Upper lobe of right lung (tissue), 1 donor: ENCODE measurements at regions not wholly inside any gene's neighbourhood (a gene's known extent, or its start where the extent isn't known, plus 50 kb on each side); places are given as distances from the start of the nearest gene placed in this dataset.
"Not testable (repeated sequence)": the region's sequence is repeated elsewhere in the genome, so short reads cannot be mapped to it uniquely, and the experiment has no call there.

Source experiments
- ATAC-seq: fragments of 200-7000 bp; cut with Tn5 transposase; one replicate; pipeline ENCODE4 v1.9.1; 2020; ENCODE audit warnings: mild to moderate bottlenecking, moderate library complexity
- DNase-seq: peaks from one replicate; pipeline ENCODE4 v3.0.0-alpha.2; 2020
- H3K27ac ChIP-seq: fragments of 200-600 bp; one replicate; pipeline ENCODE4 v1.8.0; 2022
- H3K27me3 ChIP-seq: fragments of 200-600 bp; one replicate; pipeline ENCODE4 v1.8.0; 2022; ENCODE audit warnings: mild to moderate bottlenecking
- H3K36me3 ChIP-seq: fragments of 200-600 bp; one replicate; pipeline ENCODE4 v1.8.0; 2022
- H3K4me1 ChIP-seq: fragments of 200-600 bp; one replicate; pipeline ENCODE4 v1.8.0; 2022
- H3K4me3 ChIP-seq: fragments of 200-600 bp; one replicate; pipeline ENCODE4 v1.8.0; 2022; ENCODE audit warnings: mild to moderate bottlenecking
- H3K9me3 ChIP-seq: fragments of 200-600 bp; one replicate; pipeline ENCODE4 v1.8.0; 2022
- intact Hi-C: fragments of 100-400 bp; cut with DNase I; formaldehyde crosslinking; loops from one replicate; pipeline ENCODE4 v1.11.0; 2022
- TF ChIP-seq, protein P1 (sequence below): fragments of 200-600 bp; IDR thresholded peaks from one replicate; pipeline ENCODE4 v1.8.0; 2022; ENCODE audit warnings: antibody characterized with exemption
- donor health status: DM: no; HTN: yes; CAD: no; lungs with severe emphysema.

DNA sequence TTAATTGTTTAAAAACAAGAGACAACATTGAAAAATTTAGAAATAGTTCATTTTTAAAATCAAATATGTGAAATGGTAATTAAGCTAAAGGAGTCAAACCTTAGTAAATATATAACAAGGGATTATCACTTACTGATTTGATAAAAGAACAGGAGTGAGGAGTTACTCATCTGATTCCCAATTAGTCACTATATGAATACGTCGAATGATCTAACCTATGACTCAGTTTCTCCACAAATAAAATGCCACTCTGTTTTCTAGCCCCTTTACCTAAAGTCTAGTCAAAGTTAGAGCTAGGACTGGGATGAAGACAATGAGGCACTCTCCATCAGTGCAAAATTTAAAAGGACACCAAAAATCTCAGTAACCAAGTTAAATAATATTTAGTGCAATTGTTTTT is 70.4 kb upstream of the RASEF start:
- DNase-seq, result no peak
- no peak overlapping the region for H3K4me3 ChIP-seq
- no peaks in the 10 kb centered on the region for H3K9me3 ChIP-seq
- intact Hi-C loops, result no loop called here
- no peaks in the 10 kb centered on the region for H3K4me1 ChIP-seq
- H3K27me3 ChIP-seq, result no peaks in the 10 kb centered on the region
- ATAC-seq, result no peak
- TF ChIP-seq, protein P1, sequence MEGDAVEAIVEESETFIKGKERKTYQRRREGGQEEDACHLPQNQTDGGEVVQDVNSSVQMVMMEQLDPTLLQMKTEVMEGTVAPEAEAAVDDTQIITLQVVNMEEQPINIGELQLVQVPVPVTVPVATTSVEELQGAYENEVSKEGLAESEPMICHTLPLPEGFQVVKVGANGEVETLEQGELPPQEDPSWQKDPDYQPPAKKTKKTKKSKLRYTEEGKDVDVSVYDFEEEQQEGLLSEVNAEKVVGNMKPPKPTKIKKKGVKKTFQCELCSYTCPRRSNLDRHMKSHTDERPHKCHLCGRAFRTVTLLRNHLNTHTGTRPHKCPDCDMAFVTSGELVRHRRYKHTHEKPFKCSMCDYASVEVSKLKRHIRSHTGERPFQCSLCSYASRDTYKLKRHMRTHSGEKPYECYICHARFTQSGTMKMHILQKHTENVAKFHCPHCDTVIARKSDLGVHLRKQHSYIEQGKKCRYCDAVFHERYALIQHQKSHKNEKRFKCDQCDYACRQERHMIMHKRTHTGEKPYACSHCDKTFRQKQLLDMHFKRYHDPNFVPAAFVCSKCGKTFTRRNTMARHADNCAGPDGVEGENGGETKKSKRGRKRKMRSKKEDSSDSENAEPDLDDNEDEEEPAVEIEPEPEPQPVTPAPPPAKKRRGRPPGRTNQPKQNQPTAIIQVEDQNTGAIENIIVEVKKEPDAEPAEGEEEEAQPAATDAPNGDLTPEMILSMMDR, result no peak
- H3K27ac ChIP-seq, result no peak overlapping the region
- H3K36me3 ChIP-seq, result no peaks in the 10 kb centered on the region

DNA sequence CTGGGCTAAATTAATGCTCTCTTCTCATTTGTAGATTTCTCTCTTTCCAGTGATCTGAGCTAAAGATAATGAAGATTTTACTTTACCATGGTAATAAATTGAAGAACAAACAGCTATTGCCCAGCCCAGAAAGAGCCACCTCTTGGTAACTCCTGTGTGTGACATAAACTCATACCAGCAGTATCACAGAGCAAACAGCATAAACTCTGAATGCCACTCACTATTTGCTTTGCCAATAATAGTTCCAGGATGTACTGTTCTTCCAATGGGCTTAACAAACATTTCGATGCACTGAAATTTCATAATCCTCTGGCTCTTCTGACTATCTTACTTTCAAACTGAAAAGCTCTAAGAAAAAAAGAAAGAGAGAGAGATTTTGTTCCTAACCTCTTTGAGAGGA is 69.8 kb upstream of the RASEF start:
- H3K4me1 ChIP-seq, result no peaks in the 10 kb centered on the region

DNA sequence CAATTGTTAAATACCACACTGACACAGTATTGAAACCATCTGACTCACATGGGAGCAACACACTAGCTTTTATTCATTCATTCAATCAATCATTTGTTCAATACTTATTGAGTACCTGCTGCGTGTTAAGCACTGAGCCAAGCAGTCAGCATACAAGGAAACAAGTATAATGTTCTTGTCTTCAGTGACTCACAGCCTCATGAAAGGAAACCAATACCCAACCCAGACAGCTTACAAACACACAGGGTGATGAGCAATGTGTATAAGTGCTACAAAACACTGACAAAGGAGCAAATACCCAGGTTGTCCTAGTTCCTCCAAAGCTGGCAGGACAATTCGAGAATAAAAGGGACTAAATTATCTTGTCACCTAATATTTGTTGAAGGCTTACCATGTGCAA is 67.6 kb upstream of the RASEF start:
- no peak overlapping the region for H3K4me3 ChIP-seq
- H3K27ac ChIP-seq, result no peak overlapping the region
- no peak for DNase-seq
- no peaks in the 10 kb centered on the region for H3K9me3 ChIP-seq
- intact Hi-C loops, result no loop called here
- TF ChIP-seq, protein P1, result no peak
- H3K36me3 ChIP-seq, result no peaks in the 10 kb centered on the region
- H3K4me1 ChIP-seq, result no peaks in the 10 kb centered on the region
- no peaks in the 10 kb centered on the region for H3K27me3 ChIP-seq
- no peak for ATAC-seq

More for the DNA sequence above, 69.8 kb upstream of the RASEF start:
- H3K36me3 ChIP-seq, result no peaks in the 10 kb centered on the region
- DNase-seq (no peak), ATAC-seq (peak; percentile 74)
- H3K9me3 ChIP-seq, result no peaks in the 10 kb centered on the region
- no peaks in the 10 kb centered on the region for H3K27me3 ChIP-seq
- intact Hi-C loops, result no loop called here
- H3K4me3 ChIP-seq, result no peak overlapping the region
- H3K27ac ChIP-seq, result no peak overlapping the region
- TF ChIP-seq, protein P1, result no peak

DNA sequence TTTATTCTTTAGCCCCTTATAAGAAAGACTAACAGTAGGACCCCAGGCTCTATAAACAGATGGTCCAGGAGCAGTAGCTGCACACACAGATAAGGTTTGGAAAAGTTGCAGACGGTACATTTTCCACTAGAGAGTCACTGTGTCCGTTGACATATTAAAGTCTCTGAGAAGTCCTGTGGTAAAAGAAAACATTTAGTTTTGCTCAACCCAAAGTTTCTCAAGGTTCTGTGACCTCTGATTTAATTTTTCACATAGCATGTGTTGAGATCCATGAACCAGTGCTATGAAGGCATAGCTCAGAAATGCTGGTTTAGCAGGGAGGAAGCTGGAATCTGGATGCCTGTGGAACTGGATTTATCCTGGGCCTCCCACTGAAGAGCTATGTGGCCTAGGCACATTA is 62.7 kb upstream of the RASEF start:
- TF ChIP-seq, protein P1, result no peak
- no peak overlapping the region for H3K4me3 ChIP-seq
- intact Hi-C loops, result no loop called here

DNA sequence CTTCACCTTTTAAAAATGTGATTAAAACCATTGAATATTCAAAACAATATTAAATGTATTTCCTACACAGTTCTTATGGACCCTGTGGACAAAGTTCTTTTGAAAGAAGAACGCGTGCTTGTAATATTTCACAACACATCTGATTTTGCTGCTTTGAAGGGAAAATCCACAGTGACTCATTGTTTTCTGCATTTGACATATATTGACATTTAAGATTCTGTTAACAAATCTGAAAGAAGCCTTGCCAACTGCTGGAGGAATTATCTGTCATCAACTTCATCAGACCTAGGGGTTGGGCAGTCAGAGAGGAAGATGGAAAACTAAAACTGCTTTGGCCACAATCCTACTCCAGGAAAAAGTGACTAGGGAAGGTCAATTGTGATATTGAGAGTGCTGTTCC is 56.9 kb upstream of the RASEF start:
- H3K27me3 ChIP-seq, result no peaks in the 10 kb centered on the region
- no peak overlapping the region for H3K27ac ChIP-seq
- TF ChIP-seq, protein P1, result no peak
- DNase-seq, result no peak
- no peak overlapping the region for H3K4me3 ChIP-seq
- ATAC-seq, result no peak
- H3K4me1 ChIP-seq, result no peaks in the 10 kb centered on the region
- H3K9me3 ChIP-seq, result peaks cover under 1% of the 10 kb centered on the region
- intact Hi-C loops, result no loop called here
- H3K36me3 ChIP-seq, result no peaks in the 10 kb centered on the region

More for the DNA sequence above, 62.7 kb upstream of the RASEF start:
- Histone ChIP-seq H3K36me3 (no peaks in the 10 kb centered on the region), H3K27me3 (no peaks in the 10 kb centered on the region), H3K9me3 (no peaks in the 10 kb centered on the region), H3K27ac (no peak overlapping the region), H3K4me1 (no peaks in the 10 kb centered on the region)
- DNase-seq, result no peak
- ATAC-seq, result no peak

DNA sequence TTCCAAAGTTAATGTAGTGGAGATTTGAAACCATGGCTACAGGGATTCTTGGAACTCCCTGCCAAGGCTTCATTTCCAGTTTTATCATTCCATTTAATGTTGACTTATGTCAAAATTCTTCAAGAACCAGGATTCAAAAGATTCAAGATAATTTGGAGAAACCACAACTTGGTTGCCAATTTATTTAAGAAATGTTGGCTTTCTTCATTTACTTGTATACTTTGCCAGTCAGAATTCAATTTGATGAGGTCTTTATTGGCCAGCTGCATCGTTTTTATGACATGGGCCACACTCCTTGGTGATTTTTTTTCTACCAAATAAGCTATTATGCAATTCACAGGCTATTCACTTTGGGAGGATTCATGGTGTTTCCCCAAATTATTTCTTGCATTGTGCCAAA is 53.1 kb upstream of the RASEF start:
- DNase-seq, result no peak
- no peak overlapping the region for H3K4me3 ChIP-seq
- TF ChIP-seq, protein P1, result no peak
- no peak for ATAC-seq
- peaks cover 4% of the 10 kb centered on the region for H3K9me3 ChIP-seq
- no peaks in the 10 kb centered on the region for H3K4me1 ChIP-seq
- intact Hi-C loops, result no loop called here
- no peak overlapping the region for H3K27ac ChIP-seq
- no peaks in the 10 kb centered on the region for H3K27me3 ChIP-seq
- H3K36me3 ChIP-seq, result no peaks in the 10 kb centered on the region

DNA sequence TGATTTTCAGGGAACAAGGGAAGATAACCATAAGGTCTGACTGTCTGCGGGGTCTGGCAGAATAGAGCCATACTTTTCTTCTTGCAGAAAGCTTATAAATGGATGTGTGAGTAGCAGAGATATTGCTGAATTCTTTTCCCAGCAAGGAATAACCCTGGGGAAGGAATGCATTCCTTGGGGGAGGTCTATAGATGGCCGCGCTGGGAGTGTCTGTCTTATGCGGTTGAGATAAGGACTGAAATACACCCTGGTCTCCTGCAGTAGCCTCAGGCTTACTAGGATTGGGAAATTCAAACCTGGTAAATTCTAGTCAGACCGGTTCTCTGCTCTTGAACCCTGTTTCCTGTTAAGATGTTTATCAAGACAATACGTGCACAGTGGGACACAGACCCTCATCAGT is 50.5 kb upstream of the RASEF start:
- H3K27ac ChIP-seq, H3K36me3 ChIP-seq, H3K4me3 ChIP-seq, H3K4me1 ChIP-seq, H3K9me3 ChIP-seq, H3K27me3 ChIP-seq, ATAC-seq, intact Hi-C loops, DNase-seq: not testable (repeated sequence)
